ENCODE measurements at regions not wholly inside any gene's neighbourhood (a gene's known extent, or its start where the extent isn't known, plus 50 kb on each side); places are given as distances from the start of the nearest gene placed in this dataset.

DNA sequence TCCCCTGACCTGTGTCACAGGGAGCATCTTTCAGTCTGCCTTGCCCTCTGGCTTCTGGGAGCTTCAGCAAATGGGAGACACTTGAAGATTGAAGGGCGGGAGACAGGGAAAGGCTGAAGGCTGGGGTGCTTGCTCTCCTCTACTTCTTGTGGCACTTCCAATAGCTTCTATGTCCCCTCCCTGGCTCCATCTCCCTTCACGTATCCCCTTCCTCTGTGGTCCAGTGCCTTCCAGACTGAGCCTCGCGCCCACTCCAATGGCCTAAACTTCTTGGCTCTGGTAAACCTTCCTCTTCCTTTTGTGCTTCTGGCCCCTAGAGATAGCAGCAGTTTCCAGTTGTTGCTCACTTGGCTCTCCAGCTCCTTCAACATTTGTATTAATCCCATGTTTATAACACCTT lies 69.8 kb upstream of the TOPAZ1 start:
- TF ChIP-seq, protein P1, sequence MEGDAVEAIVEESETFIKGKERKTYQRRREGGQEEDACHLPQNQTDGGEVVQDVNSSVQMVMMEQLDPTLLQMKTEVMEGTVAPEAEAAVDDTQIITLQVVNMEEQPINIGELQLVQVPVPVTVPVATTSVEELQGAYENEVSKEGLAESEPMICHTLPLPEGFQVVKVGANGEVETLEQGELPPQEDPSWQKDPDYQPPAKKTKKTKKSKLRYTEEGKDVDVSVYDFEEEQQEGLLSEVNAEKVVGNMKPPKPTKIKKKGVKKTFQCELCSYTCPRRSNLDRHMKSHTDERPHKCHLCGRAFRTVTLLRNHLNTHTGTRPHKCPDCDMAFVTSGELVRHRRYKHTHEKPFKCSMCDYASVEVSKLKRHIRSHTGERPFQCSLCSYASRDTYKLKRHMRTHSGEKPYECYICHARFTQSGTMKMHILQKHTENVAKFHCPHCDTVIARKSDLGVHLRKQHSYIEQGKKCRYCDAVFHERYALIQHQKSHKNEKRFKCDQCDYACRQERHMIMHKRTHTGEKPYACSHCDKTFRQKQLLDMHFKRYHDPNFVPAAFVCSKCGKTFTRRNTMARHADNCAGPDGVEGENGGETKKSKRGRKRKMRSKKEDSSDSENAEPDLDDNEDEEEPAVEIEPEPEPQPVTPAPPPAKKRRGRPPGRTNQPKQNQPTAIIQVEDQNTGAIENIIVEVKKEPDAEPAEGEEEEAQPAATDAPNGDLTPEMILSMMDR (optimal IDR thresholded peaks at IDR 0.05 in 1 of 3, IDR thresholded peaks at IDR 0.05 in 1 of 3, conservative IDR thresholded peaks at IDR 0.05 in 1 of 3; ENCODE audit: extremely low read depth in 1 of 3, insufficient read depth in 2 of 3, low read length in 3 of 3): no peak
- TF ChIP-seq EZH2 (IDR thresholded peaks at IDR 0.05; ENCODE audit: low read length): no peak

All from keratinocyte (primary cell).